ENCODE measurements at regions not wholly inside any gene's neighbourhood (a gene's known extent, or its start where the extent isn't known, plus 50 kb on each side); places are given as distances from the start of the nearest gene placed in this dataset.

DNA sequence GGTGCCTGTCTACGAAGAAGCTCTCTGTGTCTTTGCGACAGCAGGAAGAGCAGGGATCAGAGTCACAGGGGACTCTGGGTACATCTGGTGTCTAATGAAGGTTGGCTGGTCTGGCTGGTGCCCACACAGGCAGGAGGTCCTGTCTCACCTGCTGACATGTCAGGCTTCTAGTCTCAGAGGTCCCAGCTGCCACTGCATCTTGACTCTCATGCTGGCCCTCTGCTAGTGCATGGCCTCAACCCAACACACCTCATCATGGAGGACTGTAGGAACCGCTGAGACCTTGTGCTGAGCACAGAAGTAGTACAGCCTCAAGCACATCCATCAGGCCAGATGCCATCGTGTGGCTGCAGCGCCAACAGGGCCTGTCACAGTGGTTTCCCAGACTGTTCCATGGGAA is 206.1 kb upstream of the NR2F2 start:
- in situ Hi-C loops (cut with MboI; ENCODE audit: low pct_unique_long_range_greater_than_20kb, low sequenced_read_pairs, unreplicated experiment), result no loop called here

DNA sequence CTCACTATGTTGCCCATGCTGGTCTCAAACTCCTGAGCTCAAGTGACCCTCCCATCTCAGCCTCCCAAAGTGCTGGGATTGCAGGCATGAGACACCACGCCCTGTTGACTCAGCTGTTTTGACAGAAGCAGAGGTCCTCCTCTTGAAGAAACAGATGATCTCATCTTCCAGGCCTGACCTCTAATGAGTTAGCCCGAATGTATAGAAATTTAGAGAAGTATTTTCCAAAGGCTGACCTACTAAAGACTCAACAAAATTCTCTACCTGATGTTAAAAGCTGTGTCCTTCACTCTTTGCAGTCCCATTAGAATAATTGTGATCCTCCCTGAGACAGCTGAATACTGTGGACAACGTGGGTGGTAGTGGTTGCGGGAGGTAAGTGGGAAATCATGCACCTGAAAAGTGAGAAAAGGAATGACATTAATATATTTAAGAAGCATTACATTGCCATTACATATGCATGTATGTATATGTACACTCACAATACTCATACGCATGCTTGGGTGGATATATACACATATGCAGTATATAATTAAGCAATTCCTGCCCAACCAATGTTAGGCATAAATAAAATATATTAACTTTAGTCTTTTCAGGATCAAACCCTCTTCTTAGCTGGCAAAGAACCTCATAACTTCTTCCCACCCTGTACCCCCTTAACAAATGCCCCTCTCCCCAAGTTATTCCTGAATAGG is 204.6 kb upstream of the NR2F2 start:
- TF ChIP-seq, protein P1, sequence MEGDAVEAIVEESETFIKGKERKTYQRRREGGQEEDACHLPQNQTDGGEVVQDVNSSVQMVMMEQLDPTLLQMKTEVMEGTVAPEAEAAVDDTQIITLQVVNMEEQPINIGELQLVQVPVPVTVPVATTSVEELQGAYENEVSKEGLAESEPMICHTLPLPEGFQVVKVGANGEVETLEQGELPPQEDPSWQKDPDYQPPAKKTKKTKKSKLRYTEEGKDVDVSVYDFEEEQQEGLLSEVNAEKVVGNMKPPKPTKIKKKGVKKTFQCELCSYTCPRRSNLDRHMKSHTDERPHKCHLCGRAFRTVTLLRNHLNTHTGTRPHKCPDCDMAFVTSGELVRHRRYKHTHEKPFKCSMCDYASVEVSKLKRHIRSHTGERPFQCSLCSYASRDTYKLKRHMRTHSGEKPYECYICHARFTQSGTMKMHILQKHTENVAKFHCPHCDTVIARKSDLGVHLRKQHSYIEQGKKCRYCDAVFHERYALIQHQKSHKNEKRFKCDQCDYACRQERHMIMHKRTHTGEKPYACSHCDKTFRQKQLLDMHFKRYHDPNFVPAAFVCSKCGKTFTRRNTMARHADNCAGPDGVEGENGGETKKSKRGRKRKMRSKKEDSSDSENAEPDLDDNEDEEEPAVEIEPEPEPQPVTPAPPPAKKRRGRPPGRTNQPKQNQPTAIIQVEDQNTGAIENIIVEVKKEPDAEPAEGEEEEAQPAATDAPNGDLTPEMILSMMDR (IDR thresholded peaks at IDR 0.05; ENCODE audit: extremely low read depth, insufficient read depth, missing control alignments), result no peak
- DNase-seq (ENCODE audit: low spot score), result no peak
- in situ Hi-C loops (cut with MboI; ENCODE audit: low pct_unique_long_range_greater_than_20kb, low sequenced_read_pairs, unreplicated experiment), result no loop called here

More for the DNA sequence above, 206.1 kb upstream of the NR2F2 start:
- TF ChIP-seq, protein P1 (IDR thresholded peaks at IDR 0.05; ENCODE audit: extremely low read depth, insufficient read depth, missing control alignments), result no peak
- no peak for DNase-seq (ENCODE audit: low spot score)

DNA sequence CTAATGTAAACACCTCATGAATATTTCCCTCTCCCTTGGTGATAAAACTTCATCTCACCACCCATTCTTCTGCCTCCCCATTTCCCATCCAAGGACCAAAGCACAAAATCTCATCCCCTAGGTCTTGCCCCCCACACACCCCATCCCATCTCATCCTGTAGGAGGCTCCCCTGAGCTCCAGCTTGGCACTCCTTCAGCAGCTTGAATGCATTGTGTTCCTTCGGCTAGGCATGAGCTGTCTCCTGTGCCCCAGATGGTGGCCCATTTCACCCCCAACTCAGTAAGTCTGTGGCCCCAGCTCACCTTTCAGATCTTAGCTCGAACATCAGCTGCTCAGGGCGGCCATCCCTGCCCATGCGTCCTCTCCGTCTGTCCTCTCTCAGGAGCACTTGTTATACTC is 203.6 kb upstream of the NR2F2 start:
- TF ChIP-seq, protein P1 (IDR thresholded peaks at IDR 0.05; ENCODE audit: extremely low read depth, insufficient read depth, missing control alignments), result no peak
- in situ Hi-C loops (cut with MboI; ENCODE audit: low pct_unique_long_range_greater_than_20kb, low sequenced_read_pairs, unreplicated experiment), result no loop called here
- no peak for DNase-seq (ENCODE audit: low spot score)

DNA sequence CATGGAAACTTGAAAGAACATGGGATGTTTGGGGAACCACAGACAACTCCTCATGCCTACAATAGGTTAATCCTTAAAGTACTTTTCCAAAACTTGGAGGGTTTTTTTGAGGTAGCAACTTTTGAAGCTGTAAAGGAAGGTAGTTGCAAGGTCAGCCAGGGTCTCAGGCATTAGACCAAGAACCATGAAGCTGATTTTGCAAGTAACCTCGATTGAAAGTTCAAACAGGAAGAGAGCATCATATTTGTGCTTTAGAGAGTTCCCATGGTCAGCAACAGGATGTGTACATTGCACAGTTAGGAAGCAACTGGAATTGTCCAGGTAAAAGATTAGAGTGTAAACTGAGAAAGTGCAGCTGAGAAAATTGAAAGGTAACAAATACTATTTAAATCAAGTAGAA is 199.8 kb upstream of the NR2F2 start:
- DNase-seq (ENCODE audit: low spot score), result no peak
- in situ Hi-C loops (cut with MboI; ENCODE audit: low pct_unique_long_range_greater_than_20kb, low sequenced_read_pairs, unreplicated experiment), result no loop called here
- TF ChIP-seq, protein P1 (IDR thresholded peaks at IDR 0.05; ENCODE audit: extremely low read depth, insufficient read depth, missing control alignments), result no peak

DNA sequence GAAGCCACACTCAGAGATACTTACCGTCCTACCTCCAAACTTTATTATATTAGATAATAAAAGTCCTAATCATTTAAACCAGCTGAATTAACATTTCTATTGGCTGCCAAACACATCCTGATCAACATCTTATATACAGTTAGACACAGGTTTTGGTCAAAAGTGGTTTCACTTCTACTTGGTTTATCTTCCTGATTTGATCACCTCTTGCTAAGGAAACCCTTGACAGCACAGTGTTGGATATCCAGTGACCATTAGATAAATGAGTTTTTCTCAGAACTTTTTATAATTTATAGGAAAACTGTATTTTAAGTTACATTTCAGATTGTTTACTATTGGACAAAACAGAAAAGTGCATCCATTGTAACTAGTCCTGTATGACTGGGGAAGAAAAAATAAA is 198.4 kb upstream of the NR2F2 start:
- no peak for DNase-seq (ENCODE audit: low spot score)
- TF ChIP-seq, protein P1 (IDR thresholded peaks at IDR 0.05; ENCODE audit: extremely low read depth, insufficient read depth, missing control alignments), result no peak

DNA sequence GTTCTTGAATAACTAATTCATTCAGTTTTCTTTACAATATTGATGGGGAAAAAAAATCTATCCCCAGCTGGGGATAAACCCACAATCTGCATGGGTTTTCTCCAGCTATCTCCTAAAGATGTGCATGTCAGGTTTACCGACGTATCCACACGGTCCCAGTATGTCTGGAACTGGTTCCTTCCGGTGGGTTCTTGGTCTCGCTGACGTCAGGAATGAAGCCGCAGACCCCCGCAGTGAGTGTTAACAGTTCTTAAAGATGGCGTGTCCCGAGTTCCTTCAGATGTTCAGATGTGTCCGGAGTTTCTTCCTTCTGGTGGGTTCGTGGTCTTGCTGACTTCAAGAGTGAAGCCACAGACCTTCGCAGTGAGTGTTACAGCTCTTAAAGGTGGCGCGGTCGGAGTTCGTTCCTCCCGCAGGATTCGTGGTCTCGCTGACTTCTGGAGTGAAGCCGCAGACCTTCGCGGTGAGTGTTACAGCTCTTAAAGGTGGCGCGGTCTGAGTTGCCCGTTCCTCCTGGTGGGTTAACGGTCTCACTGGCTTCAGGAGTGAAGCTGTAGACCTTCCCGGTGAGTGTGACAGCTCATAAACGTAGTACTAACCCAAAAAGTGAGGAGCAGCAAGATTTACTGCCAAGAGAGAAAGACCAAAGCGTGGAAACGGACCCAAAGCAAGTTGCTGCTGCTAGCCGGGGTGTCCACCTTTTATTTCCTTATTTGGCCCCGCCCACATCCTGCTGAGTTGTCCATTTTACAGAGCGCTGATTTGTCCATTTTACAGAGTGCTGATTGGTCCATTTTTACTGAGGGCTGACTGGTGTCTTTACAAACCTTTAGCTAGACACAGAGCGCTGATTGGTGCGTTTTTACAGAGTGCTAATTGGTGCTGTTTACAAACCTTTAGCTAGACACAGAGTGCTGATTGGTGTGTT is 195.1 kb upstream of the NR2F2 start:
- DNase-seq (ENCODE audit: low spot score), result no peak
- in situ Hi-C loops (cut with MboI; ENCODE audit: low pct_unique_long_range_greater_than_20kb, low sequenced_read_pairs, unreplicated experiment), result no loop called here
- TF ChIP-seq, protein P1 (IDR thresholded peaks at IDR 0.05; ENCODE audit: extremely low read depth, insufficient read depth, missing control alignments), result no peak

More for the DNA sequence above, 198.4 kb upstream of the NR2F2 start:
- in situ Hi-C loops (cut with MboI; ENCODE audit: low pct_unique_long_range_greater_than_20kb, low sequenced_read_pairs, unreplicated experiment), result no loop called here
